ENCODE measurements at regions not wholly inside any gene's neighbourhood (a gene's known extent, or its start where the extent isn't known, plus 50 kb on each side); places are given as distances from the start of the nearest gene placed in this dataset.

- Histone ChIP-seq H3K79me2 (ENCODE audit: control insufficient read depth, insufficient read depth, low read length) (no peaks in the 10 kb centered on the region), H3K9me3 (replicated peaks; ENCODE audit: control insufficient read depth, insufficient read depth, low read length) (no peaks in the 10 kb centered on the region), H3K27ac (ENCODE audit: control insufficient read depth, insufficient read depth) (no peak overlapping the region), H3K4me2 (ENCODE audit: control insufficient read depth, insufficient read depth) (no peak overlapping the region), H3K36me3 (ENCODE audit: control insufficient read depth in 2 of 2, insufficient read depth in 2 of 2, low read length in 1 of 2) (no peaks in the 10 kb centered on the region), H3K4me3 (no peak overlapping the region), H3K4me1 (ENCODE audit: control insufficient read depth, insufficient read depth, low read length) (no peaks in the 10 kb centered on the region), H3K9ac (ENCODE audit: control insufficient read depth, insufficient read depth, low read length) (no peak overlapping the region), H3K27me3 (replicated peaks in 1 of 2; ENCODE audit: control insufficient read depth in 2 of 2, insufficient read depth in 2 of 2, low read length in 1 of 2) (no peaks in the 10 kb centered on the region), H4K20me1 (ENCODE audit: control insufficient read depth, insufficient read depth) (no peaks in the 10 kb centered on the region), H2AFZ (ENCODE audit: control insufficient read depth, low read depth, low read length) (no peak overlapping the region)
- DNase-seq (ENCODE audit: low read depth, low spot score): no peak
- POLR2A ChIA-PET: no interaction called here
- 0% methylated on average over 2 of the region's 2 CpGs for WGBS (ENCODE audit: insufficient coverage, insufficient replicate concordance, low lambda C conversion rate, missing lambda C conversion rate)
- RAD21 ChIA-PET (ENCODE audit: unreplicated experiment): no interaction called here
- no peak for TF ChIP-seq MTA2 (IDR thresholded peaks at IDR 0.05; ENCODE audit: low read depth)
- TF ChIP-seq SUZ12 (IDR thresholded peaks at IDR 0.05; ENCODE audit: unreplicated experiment): no peak
- TF ChIP-seq SMARCA5 (IDR thresholded peaks at IDR 0.05): no peak
- no peak for TF ChIP-seq MXI1 (IDR thresholded peaks at IDR 0.05; ENCODE audit: low read depth, low read length)
- TF ChIP-seq BMI1 (IDR thresholded peaks at IDR 0.05; ENCODE audit: borderline replicate concordance): no peak
- TF ChIP-seq ZNF274 (IDR thresholded peaks at IDR 0.05; ENCODE audit: insufficient read depth, insufficient read length): no peak
- TF ChIP-seq EGR1 (IDR thresholded peaks at IDR 0.05; ENCODE audit: borderline replicate concordance in 1 of 2, low read depth in 2 of 2, low read length in 2 of 2): no peak
- TF ChIP-seq FOXK2 (IDR thresholded peaks at IDR 0.05): no peak
- TF ChIP-seq MEF2A (IDR thresholded peaks at IDR 0.05; ENCODE audit: insufficient read depth, low read depth, low read length): no peak
- CTCF ChIA-PET: no interaction called here
- FAIRE-seq: no peak
- SMC1A ChIA-PET (ENCODE audit: uncharacterized antibody, unreplicated experiment): no interaction called here
- no TSS peak for BruUV-seq (replicated peaks)
- intact Hi-C loops (cut with micrococcal nuclease; ENCODE audit: unreplicated experiment): no loop called here
- no peak for ATAC-seq
- in situ Hi-C loops (cut with MboI): no loop called here
These were observed 898.3 kb upstream of the INTU start for GRCh38 chr4:126734465-126734864.
